SK-N-SH (cell line): ENCODE measurements at regions not wholly inside any gene's neighbourhood (a gene's known extent, or its start where the extent isn't known, plus 50 kb on each side); places are given as distances from the start of the nearest gene placed in this dataset.

Experiments
- EP300 ChIP-seq, 2 experiments: IDR thresholded peaks; 2 replicates each; pipeline versions ENCODE4 v1.4.0 to v1.6.1; 2012; ENCODE audit warnings: borderline replicate concordance in 1 of 2, low read depth in 1 of 2, low read length in 1 of 2
- EZH2phosphoT487 ChIP-seq: fragments of 200-600 bp; sonication (generic); IDR thresholded peaks from 2 replicates; pipeline ENCODE4 v1.6.1; 2017; ENCODE audit warnings: low read depth, mixed run types, mild to moderate bottlenecking, antibody characterized with exemption, moderate library complexity, borderline replicate concordance
- MEF2A ChIP-seq: IDR thresholded peaks from 2 replicates; pipeline ENCODE4 v1.4.0; 2012; ENCODE audit warnings: low read depth, borderline replicate concordance
- NFIC ChIP-seq: IDR thresholded peaks from 2 replicates; pipeline ENCODE4 v1.4.0; 2012; ENCODE audit warnings: borderline replicate concordance
- TF ChIP-seq, protein P1 (sequence below): fragments of 200-600 bp; sonication (generic); IDR thresholded peaks from 2 replicates; pipeline ENCODE4 v1.6.1; 2017; ENCODE audit warnings: antibody characterized with exemption, mild to moderate bottlenecking, moderate library complexity

- TF ChIP-seq EP300 (IDR thresholded peaks at IDR 0.05; ENCODE audit: borderline replicate concordance in 1 of 2, low read depth in 1 of 2, low read length in 1 of 2) (no peak), EZH2phosphoT487 (no peak), NFIC (no peak), MEF2A (no peak)
- TF ChIP-seq, protein P1, sequence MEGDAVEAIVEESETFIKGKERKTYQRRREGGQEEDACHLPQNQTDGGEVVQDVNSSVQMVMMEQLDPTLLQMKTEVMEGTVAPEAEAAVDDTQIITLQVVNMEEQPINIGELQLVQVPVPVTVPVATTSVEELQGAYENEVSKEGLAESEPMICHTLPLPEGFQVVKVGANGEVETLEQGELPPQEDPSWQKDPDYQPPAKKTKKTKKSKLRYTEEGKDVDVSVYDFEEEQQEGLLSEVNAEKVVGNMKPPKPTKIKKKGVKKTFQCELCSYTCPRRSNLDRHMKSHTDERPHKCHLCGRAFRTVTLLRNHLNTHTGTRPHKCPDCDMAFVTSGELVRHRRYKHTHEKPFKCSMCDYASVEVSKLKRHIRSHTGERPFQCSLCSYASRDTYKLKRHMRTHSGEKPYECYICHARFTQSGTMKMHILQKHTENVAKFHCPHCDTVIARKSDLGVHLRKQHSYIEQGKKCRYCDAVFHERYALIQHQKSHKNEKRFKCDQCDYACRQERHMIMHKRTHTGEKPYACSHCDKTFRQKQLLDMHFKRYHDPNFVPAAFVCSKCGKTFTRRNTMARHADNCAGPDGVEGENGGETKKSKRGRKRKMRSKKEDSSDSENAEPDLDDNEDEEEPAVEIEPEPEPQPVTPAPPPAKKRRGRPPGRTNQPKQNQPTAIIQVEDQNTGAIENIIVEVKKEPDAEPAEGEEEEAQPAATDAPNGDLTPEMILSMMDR: no peak
These were observed 122.8 kb upstream of the GALNT15 start for GRCh38 chr3:16051691-16052090.
